ENCODE measurements at regions not wholly inside any gene's neighbourhood (a gene's known extent, or its start where the extent isn't known, plus 50 kb on each side); places are given as distances from the start of the nearest gene placed in this dataset.
"Not testable (repeated sequence)": the region's sequence is repeated elsewhere in the genome, so short reads cannot be mapped to it uniquely, and the experiment has no call there.

GRCh38 chr1:199029401-199029800, 390.6 kb downstream of the PTPRC start:
- H3K4me3 Mint-ChIP-seq (ENCODE audit: unreplicated experiment): no peak overlapping the region
- H3K4me2 ChIP-seq (ENCODE audit: low read length): peak overlapping the region; percentile 31
- H3K36me3 Mint-ChIP-seq (ENCODE audit: low read depth, unreplicated experiment): no peaks in the 10 kb centered on the region
- no peak overlapping the region for H3K4me3 ChIP-seq (ENCODE audit: insufficient read depth, low read depth, low read length)
- peaks cover 2% of the 10 kb centered on the region for H3K9me3 Mint-ChIP-seq (ENCODE audit: unreplicated experiment)
- no peaks in the 10 kb centered on the region for H3K9me3 ChIP-seq (ENCODE audit: insufficient read depth, low read depth, low read length)
- no peaks in the 10 kb centered on the region for H3K36me3 ChIP-seq (ENCODE audit: insufficient read depth, low read length)
- H3K27ac Mint-ChIP-seq (ENCODE audit: unreplicated experiment): peak overlapping the region; percentile 75
- no peaks in the 10 kb centered on the region for H3K79me2 ChIP-seq (ENCODE audit: insufficient read depth, low read length)
- no peak overlapping the region for H2AFZ ChIP-seq (ENCODE audit: low read depth, low read length)
- no peaks in the 10 kb centered on the region for H3K27me3 Mint-ChIP-seq (ENCODE audit: low read depth, unreplicated experiment)
- FAIRE-seq (peak; percentile 49), DNase-seq (ENCODE audit: low read depth) (peak; percentile 89)
- no peaks in the 10 kb centered on the region for H4K20me1 ChIP-seq (ENCODE audit: insufficient read depth, low read length)
- H3K4me1 Mint-ChIP-seq (ENCODE audit: low read depth, unreplicated experiment): peaks cover 15% of the 10 kb centered on the region
- peaks cover 7% of the 10 kb centered on the region for H3K4me1 ChIP-seq (ENCODE audit: insufficient read depth, low read length)
- H3K27ac ChIP-seq (ENCODE audit: low read depth, low read length): no peak overlapping the region
- TF ChIP-seq, protein P1, sequence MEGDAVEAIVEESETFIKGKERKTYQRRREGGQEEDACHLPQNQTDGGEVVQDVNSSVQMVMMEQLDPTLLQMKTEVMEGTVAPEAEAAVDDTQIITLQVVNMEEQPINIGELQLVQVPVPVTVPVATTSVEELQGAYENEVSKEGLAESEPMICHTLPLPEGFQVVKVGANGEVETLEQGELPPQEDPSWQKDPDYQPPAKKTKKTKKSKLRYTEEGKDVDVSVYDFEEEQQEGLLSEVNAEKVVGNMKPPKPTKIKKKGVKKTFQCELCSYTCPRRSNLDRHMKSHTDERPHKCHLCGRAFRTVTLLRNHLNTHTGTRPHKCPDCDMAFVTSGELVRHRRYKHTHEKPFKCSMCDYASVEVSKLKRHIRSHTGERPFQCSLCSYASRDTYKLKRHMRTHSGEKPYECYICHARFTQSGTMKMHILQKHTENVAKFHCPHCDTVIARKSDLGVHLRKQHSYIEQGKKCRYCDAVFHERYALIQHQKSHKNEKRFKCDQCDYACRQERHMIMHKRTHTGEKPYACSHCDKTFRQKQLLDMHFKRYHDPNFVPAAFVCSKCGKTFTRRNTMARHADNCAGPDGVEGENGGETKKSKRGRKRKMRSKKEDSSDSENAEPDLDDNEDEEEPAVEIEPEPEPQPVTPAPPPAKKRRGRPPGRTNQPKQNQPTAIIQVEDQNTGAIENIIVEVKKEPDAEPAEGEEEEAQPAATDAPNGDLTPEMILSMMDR (IDR thresholded peaks at IDR 0.05; ENCODE audit: insufficient read depth, low read depth, low read length): no peak
- TF ChIP-seq EZH2 (IDR thresholded peaks at IDR 0.05; ENCODE audit: insufficient read depth, low read length): no peak
- H3K27me3 ChIP-seq (ENCODE audit: insufficient read depth, low read length): no peaks in the 10 kb centered on the region
- H3K9ac ChIP-seq (ENCODE audit: low read length): no peak overlapping the region

GRCh38 chr1:199029855-199030254, 391.0 kb downstream of the PTPRC start:
- Histone ChIP-seq H3K79me2 (ENCODE audit: insufficient read depth, low read length) (no peaks in the 10 kb centered on the region), H4K20me1 (ENCODE audit: insufficient read depth, low read length) (no peaks in the 10 kb centered on the region), H3K4me3 (ENCODE audit: insufficient read depth, low read depth, low read length) (no peak overlapping the region), H2AFZ (ENCODE audit: low read depth, low read length) (no peak overlapping the region), H3K9me3 (ENCODE audit: insufficient read depth, low read depth, low read length) (no peaks in the 10 kb centered on the region), H3K4me1 (ENCODE audit: insufficient read depth, low read length) (peaks cover 7% of the 10 kb centered on the region), H3K4me2 (ENCODE audit: low read length) (peak overlapping the region; percentile 31), H3K27ac (ENCODE audit: low read depth, low read length) (no peak overlapping the region), H3K9ac (ENCODE audit: low read length) (no peak overlapping the region), H3K27me3 (ENCODE audit: insufficient read depth, low read length) (no peaks in the 10 kb centered on the region), H3K36me3 (ENCODE audit: insufficient read depth, low read length) (no peaks in the 10 kb centered on the region)
- no peaks in the 10 kb centered on the region for H3K27me3 Mint-ChIP-seq (ENCODE audit: low read depth, unreplicated experiment)
- FAIRE-seq: peak; percentile 5
- DNase-seq (ENCODE audit: low read depth): peak; percentile 80
- H3K36me3 Mint-ChIP-seq (ENCODE audit: low read depth, unreplicated experiment): no peaks in the 10 kb centered on the region
- TF ChIP-seq EZH2 (IDR thresholded peaks at IDR 0.05; ENCODE audit: insufficient read depth, low read length): no peak
- TF ChIP-seq, protein P1 (IDR thresholded peaks at IDR 0.05; ENCODE audit: insufficient read depth, low read depth, low read length): no peak
- peaks cover 2% of the 10 kb centered on the region for H3K9me3 Mint-ChIP-seq (ENCODE audit: unreplicated experiment)
- H3K4me1 Mint-ChIP-seq (ENCODE audit: low read depth, unreplicated experiment): peaks cover 15% of the 10 kb centered on the region
- peak overlapping the region; percentile 75 for H3K27ac Mint-ChIP-seq (ENCODE audit: unreplicated experiment)
- no peak overlapping the region for H3K4me3 Mint-ChIP-seq (ENCODE audit: unreplicated experiment)

DNA sequence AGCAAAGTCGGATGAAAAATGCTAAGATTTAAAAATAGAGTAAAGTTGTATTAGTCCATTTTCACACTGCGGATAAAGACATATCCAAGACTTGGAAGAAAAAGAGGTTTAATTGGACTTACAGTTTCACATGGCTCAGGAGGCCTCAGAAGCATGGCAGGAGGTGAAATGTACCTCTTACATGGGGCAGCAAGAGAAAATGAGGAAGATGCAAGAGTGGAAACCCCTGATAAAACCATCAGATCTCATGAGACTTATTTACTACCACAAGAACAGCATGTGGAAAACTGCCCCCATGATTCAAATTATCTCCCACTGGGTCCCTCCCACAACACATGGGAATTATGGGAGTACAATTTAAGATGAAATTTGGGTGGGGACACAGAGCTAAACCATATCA, 391.7 kb downstream of the PTPRC start:
- not testable (repeated sequence) for H3K36me3 Mint-ChIP-seq (ENCODE audit: low read depth, unreplicated experiment); H3K27me3 ChIP-seq (ENCODE audit: insufficient read depth, low read length); H3K9ac ChIP-seq (ENCODE audit: low read length); H3K4me2 ChIP-seq (ENCODE audit: low read length); H2AFZ ChIP-seq (ENCODE audit: low read depth, low read length); H3K9me3 ChIP-seq (ENCODE audit: insufficient read depth, low read depth, low read length); H3K4me3 Mint-ChIP-seq (ENCODE audit: unreplicated experiment); H4K20me1 ChIP-seq (ENCODE audit: insufficient read depth, low read length); H3K27ac ChIP-seq (ENCODE audit: low read depth, low read length); H3K9me3 Mint-ChIP-seq (ENCODE audit: unreplicated experiment); DNase-seq (ENCODE audit: low read depth); H3K79me2 ChIP-seq (ENCODE audit: insufficient read depth, low read length); H3K36me3 ChIP-seq (ENCODE audit: insufficient read depth, low read length); H3K27me3 Mint-ChIP-seq (ENCODE audit: low read depth, unreplicated experiment); H3K27ac Mint-ChIP-seq (ENCODE audit: unreplicated experiment); H3K4me1 ChIP-seq (ENCODE audit: insufficient read depth, low read length); H3K4me3 ChIP-seq (ENCODE audit: insufficient read depth, low read depth, low read length)
- peaks cover 15% of the 10 kb centered on the region for H3K4me1 Mint-ChIP-seq (ENCODE audit: low read depth, unreplicated experiment)
- peak; percentile 20 for FAIRE-seq

- H3K36me3 ChIP-seq (ENCODE audit: insufficient read depth, low read length); FAIRE-seq; H3K4me3 Mint-ChIP-seq (ENCODE audit: unreplicated experiment): not testable (repeated sequence)
These were observed 392.3 kb downstream of the PTPRC start for GRCh38 chr1:199031170-199031569.

GRCh38 chr1:199032479-199032878, 393.6 kb downstream of the PTPRC start:
- H3K4me3 ChIP-seq (ENCODE audit: insufficient read depth, low read depth, low read length); H2AFZ ChIP-seq (ENCODE audit: low read depth, low read length); FAIRE-seq; H3K27me3 ChIP-seq (ENCODE audit: insufficient read depth, low read length); H4K20me1 ChIP-seq (ENCODE audit: insufficient read depth, low read length); H3K4me1 ChIP-seq (ENCODE audit: insufficient read depth, low read length); H3K4me3 Mint-ChIP-seq (ENCODE audit: unreplicated experiment); H3K4me2 ChIP-seq (ENCODE audit: low read length); H3K9ac ChIP-seq (ENCODE audit: low read length); H3K36me3 Mint-ChIP-seq (ENCODE audit: low read depth, unreplicated experiment); H3K36me3 ChIP-seq (ENCODE audit: insufficient read depth, low read length); H3K9me3 Mint-ChIP-seq (ENCODE audit: unreplicated experiment); H3K9me3 ChIP-seq (ENCODE audit: insufficient read depth, low read depth, low read length); H3K27ac ChIP-seq (ENCODE audit: low read depth, low read length); DNase-seq (ENCODE audit: low read depth); H3K27ac Mint-ChIP-seq (ENCODE audit: unreplicated experiment); H3K27me3 Mint-ChIP-seq (ENCODE audit: low read depth, unreplicated experiment); H3K79me2 ChIP-seq (ENCODE audit: insufficient read depth, low read length): not testable (repeated sequence)
- H3K4me1 Mint-ChIP-seq (ENCODE audit: low read depth, unreplicated experiment): peaks cover 13% of the 10 kb centered on the region

More at GRCh38 chr1:199031170-199031569, 392.3 kb downstream of the PTPRC start:
- H3K4me2 ChIP-seq (ENCODE audit: low read length); H3K4me3 ChIP-seq (ENCODE audit: insufficient read depth, low read depth, low read length); H3K9me3 Mint-ChIP-seq (ENCODE audit: unreplicated experiment); DNase-seq (ENCODE audit: low read depth); H2AFZ ChIP-seq (ENCODE audit: low read depth, low read length); H3K79me2 ChIP-seq (ENCODE audit: insufficient read depth, low read length); H3K9me3 ChIP-seq (ENCODE audit: insufficient read depth, low read depth, low read length); H3K27ac ChIP-seq (ENCODE audit: low read depth, low read length); H3K4me1 ChIP-seq (ENCODE audit: insufficient read depth, low read length); H3K36me3 Mint-ChIP-seq (ENCODE audit: low read depth, unreplicated experiment); H4K20me1 ChIP-seq (ENCODE audit: insufficient read depth, low read length); H3K27ac Mint-ChIP-seq (ENCODE audit: unreplicated experiment); H3K27me3 Mint-ChIP-seq (ENCODE audit: low read depth, unreplicated experiment); H3K9ac ChIP-seq (ENCODE audit: low read length); H3K27me3 ChIP-seq (ENCODE audit: insufficient read depth, low read length): not testable (repeated sequence)
- H3K4me1 Mint-ChIP-seq (ENCODE audit: low read depth, unreplicated experiment): peaks cover 15% of the 10 kb centered on the region

All from astrocyte (in vitro differentiated cells and primary cell).